Activated naive CD8-positive, alpha-beta T cell (primary cell): ENCODE measurements at regions not wholly inside any gene's neighbourhood (a gene's known extent, or its start where the extent isn't known, plus 50 kb on each side); places are given as distances from the start of the nearest gene placed in this dataset.
"Not testable (repeated sequence)": the region's sequence is repeated elsewhere in the genome, so short reads cannot be mapped to it uniquely, and the experiment has no call there.

Experiments used
- H3K27ac Mint-ChIP-seq: one replicate; pipeline ENCODE4 v1.8.0; 2021; ENCODE audit warnings: mixed read lengths
- H3K27me3 Mint-ChIP-seq: one replicate; pipeline ENCODE4 v1.8.0; 2021; ENCODE audit warnings: mixed read lengths
- H3K36me3 Mint-ChIP-seq: one replicate; pipeline ENCODE4 v1.8.0; 2021; ENCODE audit warnings: mixed read lengths
- H3K4me1 Mint-ChIP-seq: one replicate; pipeline ENCODE4 v1.8.0; 2021; ENCODE audit warnings: low read depth, mixed read lengths
- H3K4me3 Mint-ChIP-seq: one replicate; pipeline ENCODE4 v1.8.0; 2021; ENCODE audit warnings: mild to moderate bottlenecking, mixed read lengths
- H3K9me3 Mint-ChIP-seq: one replicate; pipeline ENCODE4 v1.8.0; 2021; ENCODE audit warnings: low read depth, mixed read lengths

DNA sequence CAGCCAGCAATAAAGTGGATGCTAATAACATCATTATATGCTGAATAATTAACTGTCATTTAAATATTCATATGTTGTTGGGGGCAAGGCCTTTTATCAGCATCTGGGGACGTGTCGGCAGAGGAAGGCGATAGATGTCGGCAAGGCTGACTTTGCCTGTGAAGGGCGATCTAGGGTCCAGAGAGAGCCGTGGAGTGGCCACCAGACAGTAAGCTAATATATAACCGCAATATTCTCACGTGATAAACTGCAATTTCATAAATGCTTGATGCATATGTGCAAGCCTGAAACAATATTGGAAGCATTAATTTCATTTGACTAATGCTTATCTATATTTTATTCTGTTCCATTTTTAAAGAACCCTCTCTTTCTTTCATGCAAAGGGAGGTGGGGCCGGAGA, 141.0 kb upstream of the POU3F1 start:
- no peaks in the 10 kb centered on the region for H3K36me3 Mint-ChIP-seq
- H3K9me3 Mint-ChIP-seq: no peaks in the 10 kb centered on the region
- H3K4me3 Mint-ChIP-seq: no peak overlapping the region
- no peak overlapping the region for H3K27ac Mint-ChIP-seq
- H3K27me3 Mint-ChIP-seq: peaks cover 20% of the 10 kb centered on the region
- H3K4me1 Mint-ChIP-seq: no peaks in the 10 kb centered on the region

- Mint-ChIP-seq H3K36me3 (no peaks in the 10 kb centered on the region), H3K9me3 (no peaks in the 10 kb centered on the region), H3K27me3 (peaks cover 16% of the 10 kb centered on the region), H3K4me1 (no peaks in the 10 kb centered on the region), H3K4me3 (no peak overlapping the region), H3K27ac (no peak overlapping the region)
Observed at GRCh38 chr1:38186566-38186965, 140.0 kb upstream of the POU3F1 start.

DNA sequence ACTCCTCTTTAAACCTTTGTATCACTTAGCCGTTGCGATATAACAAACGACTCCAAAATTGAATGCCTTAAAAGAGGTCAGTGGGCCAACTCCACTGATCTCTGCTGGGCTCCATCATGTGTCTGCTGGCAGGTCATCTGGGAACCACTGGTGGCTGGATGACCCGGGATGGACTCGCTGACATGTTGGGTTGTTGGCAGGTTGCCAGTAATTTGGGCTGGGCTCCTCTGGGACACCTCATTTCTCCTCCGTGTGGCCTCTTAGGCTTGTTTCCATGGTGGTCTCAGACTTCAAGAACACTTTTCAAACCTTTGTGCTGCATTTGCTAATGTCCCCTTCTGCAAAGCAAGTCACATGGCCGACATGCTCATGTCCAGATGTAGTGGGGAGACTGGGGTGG, 139.3 kb upstream of the POU3F1 start:
- Mint-ChIP-seq H3K9me3 (no peaks in the 10 kb centered on the region), H3K27me3 (peaks cover 12% of the 10 kb centered on the region), H3K4me3 (no peak overlapping the region), H3K36me3 (no peaks in the 10 kb centered on the region), H3K4me1 (no peaks in the 10 kb centered on the region), H3K27ac (no peak overlapping the region)

GRCh38 chr1:38183747-38184146, 137.2 kb upstream of the POU3F1 start:
- Mint-ChIP-seq H3K4me1 (no peaks in the 10 kb centered on the region), H3K36me3 (no peaks in the 10 kb centered on the region), H3K27me3 (no peaks in the 10 kb centered on the region), H3K9me3 (no peaks in the 10 kb centered on the region), H3K27ac (no peak overlapping the region), H3K4me3 (no peak overlapping the region)

DNA sequence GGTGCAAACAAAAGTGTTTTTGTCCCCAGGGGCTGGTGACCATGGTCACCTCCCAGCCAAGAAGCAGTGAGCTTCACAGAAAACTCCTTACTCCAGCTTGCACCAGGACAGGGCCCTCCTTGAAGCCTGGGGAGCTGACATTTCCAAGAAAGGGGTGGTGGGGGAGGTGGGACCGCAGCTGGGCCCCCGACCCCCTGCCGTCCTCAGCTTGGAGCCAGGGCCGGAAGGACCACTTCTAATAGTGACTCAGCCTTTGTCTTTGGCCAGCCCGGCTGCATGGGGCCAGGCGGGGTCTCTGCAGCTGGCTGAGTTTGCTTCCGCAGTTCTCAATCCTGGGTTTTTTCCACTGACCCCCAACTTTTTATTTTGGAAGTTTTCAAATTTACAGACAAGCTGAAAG, 136.5 kb upstream of the POU3F1 start:
- Mint-ChIP-seq H3K27me3 (no peaks in the 10 kb centered on the region), H3K9me3 (no peaks in the 10 kb centered on the region), H3K4me1 (no peaks in the 10 kb centered on the region), H3K27ac (no peak overlapping the region), H3K36me3 (no peaks in the 10 kb centered on the region), H3K4me3 (no peak overlapping the region)

GRCh38 chr1:38180388-38180787, 133.8 kb upstream of the POU3F1 start:
- H3K4me3 Mint-ChIP-seq, H3K4me1 Mint-ChIP-seq, H3K27me3 Mint-ChIP-seq, H3K9me3 Mint-ChIP-seq, H3K27ac Mint-ChIP-seq, H3K36me3 Mint-ChIP-seq: not testable (repeated sequence)

DNA sequence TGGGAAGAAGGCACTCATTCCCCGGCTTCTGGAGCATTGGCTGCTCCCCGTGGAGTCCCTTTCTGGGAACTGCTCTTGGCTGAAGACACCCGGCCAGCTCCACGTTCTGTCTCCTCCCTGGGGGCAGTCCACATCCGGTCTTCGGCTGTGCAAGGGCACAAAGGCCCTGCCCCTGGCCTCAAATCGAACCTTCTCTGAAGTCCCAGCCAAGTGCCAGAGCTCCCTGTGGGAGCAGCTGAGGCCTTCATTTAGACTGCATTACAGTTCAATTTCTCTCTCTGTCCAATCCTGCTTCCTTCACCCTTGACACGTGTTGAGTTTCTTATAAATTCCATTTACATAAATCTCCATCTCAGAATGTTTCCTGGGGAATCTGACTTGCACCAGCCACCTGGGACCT, 132.9 kb upstream of the POU3F1 start:
- H3K27me3 Mint-ChIP-seq: no peaks in the 10 kb centered on the region
- no peak overlapping the region for H3K4me3 Mint-ChIP-seq
- no peak overlapping the region for H3K27ac Mint-ChIP-seq
- H3K9me3 Mint-ChIP-seq: no peaks in the 10 kb centered on the region
- H3K36me3 Mint-ChIP-seq: no peaks in the 10 kb centered on the region
- H3K4me1 Mint-ChIP-seq: no peaks in the 10 kb centered on the region

DNA sequence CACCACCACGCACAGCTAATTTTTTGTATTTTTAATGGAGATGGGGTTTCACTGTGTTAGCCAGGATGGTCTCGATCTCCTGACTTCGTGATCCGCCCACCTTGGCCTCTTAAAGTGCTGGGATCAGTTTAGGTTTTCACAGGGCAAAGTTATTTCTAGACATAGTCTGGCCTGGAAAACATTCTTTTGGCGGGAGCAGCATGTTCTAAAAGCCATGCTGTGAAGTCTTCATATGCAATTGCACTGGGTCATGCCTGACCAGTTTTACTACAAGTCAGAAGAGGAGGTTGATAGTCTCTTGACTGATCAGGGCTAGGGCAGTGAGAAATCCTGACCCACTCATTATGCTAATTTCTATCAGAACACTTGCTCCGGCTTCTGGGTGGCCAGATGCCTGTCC, 131.6 kb upstream of the POU3F1 start:
- no peaks in the 10 kb centered on the region for H3K36me3 Mint-ChIP-seq
- no peaks in the 10 kb centered on the region for H3K27me3 Mint-ChIP-seq
- no peaks in the 10 kb centered on the region for H3K4me1 Mint-ChIP-seq
- H3K27ac Mint-ChIP-seq: no peak overlapping the region
- no peaks in the 10 kb centered on the region for H3K9me3 Mint-ChIP-seq
- no peak overlapping the region for H3K4me3 Mint-ChIP-seq

DNA sequence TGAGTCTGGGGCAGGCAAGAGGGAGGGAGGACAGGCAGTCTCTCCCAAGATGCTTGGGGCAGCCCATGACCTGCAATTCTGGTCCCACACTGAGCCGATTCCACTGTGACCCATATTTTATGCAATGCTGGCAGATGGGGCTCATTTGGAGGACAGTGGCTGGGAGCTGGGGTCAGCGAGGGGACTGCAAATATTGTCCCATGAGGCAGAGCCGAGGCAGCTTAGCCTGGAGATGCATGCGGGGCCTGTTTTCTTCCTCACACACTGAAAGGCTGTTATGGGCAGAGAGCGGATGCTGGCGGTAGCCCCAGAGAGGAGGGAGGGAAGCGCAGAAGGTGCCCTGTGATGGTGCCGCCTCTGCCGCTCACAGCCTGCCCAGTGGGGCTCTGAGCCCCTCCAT, 128.5 kb upstream of the POU3F1 start:
- no peaks in the 10 kb centered on the region for H3K4me1 Mint-ChIP-seq
- H3K27ac Mint-ChIP-seq: no peak overlapping the region
- H3K27me3 Mint-ChIP-seq: no peaks in the 10 kb centered on the region
- no peaks in the 10 kb centered on the region for H3K36me3 Mint-ChIP-seq
- no peak overlapping the region for H3K4me3 Mint-ChIP-seq
- no peaks in the 10 kb centered on the region for H3K9me3 Mint-ChIP-seq

DNA sequence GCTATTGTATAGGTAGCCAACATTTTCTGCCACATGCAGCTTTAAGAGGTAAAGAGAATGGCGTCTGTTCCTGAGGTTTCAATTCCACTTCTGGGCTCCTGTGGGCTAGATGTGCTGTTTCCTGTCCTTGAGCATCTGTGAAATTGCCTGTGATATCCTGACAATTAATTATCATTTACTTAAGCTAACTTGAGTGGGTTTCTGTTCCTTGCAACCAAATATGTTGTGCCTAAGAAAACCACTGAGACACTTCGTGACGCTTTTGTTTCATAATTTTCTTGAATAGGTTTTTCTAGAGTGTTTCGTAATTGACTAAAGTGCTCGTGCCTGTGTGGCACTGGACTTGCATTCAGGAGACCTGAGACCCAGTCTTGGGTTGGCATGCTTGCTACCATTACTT, 127.3 kb upstream of the POU3F1 start:
- Mint-ChIP-seq H3K4me1 (no peaks in the 10 kb centered on the region), H3K4me3 (no peak overlapping the region), H3K27ac (no peak overlapping the region), H3K27me3 (no peaks in the 10 kb centered on the region), H3K9me3 (no peaks in the 10 kb centered on the region), H3K36me3 (no peaks in the 10 kb centered on the region)

DNA sequence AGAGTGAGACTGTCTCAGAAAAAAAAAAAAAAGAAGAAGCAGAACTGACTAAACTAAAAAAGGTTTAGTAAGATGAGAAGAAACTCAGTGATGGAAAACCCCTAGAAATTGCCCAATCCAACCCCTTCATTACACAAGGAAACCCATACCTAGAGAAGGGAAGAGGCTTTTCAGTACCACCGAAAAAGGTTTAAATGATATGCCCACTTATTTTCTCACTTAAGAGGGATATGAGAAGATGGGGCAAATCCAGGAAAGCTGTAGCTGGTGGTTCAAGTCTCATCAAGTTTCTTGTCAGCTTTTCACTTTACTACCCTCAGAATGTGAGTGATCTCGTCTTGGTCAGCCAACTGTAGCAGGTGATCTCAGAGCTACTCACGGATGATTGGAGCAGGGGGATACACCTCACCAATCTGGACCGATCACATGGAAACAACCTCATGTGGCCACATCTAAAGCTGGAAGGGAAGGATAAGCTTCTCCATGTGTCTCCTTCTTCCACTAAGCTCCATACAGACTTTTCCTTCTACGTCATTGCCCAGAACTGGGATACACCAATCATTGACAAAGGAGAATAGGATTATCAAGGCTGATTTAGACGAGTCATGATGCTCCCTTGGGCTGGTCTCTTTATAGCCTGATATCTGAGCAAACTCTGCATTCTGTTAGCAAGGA, 126.7 kb upstream of the POU3F1 start:
- no peak overlapping the region for H3K4me3 Mint-ChIP-seq
- no peaks in the 10 kb centered on the region for H3K4me1 Mint-ChIP-seq
- H3K9me3 Mint-ChIP-seq: no peaks in the 10 kb centered on the region
- H3K27me3 Mint-ChIP-seq: peaks cover under 1% of the 10 kb centered on the region
- no peak overlapping the region for H3K27ac Mint-ChIP-seq
- no peaks in the 10 kb centered on the region for H3K36me3 Mint-ChIP-seq

DNA sequence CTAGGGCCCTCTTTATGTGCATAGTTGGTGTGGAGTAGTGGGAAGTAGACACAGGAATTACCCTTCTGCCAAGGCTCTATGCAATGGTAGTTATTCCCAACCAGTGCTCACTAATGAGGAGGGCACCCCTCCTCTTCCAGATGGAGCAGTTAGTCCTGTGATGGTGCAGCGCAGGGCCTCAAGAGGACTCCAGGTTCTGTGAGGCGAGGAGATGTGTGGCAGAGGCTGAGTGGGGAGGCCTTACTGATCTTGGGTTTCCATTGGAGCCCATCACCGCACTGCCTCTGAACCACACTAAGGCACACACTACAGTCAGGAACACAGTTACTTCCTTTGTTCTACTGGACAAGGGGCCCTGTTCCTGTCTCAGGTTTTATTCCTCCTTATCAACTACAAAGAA, 122.5 kb upstream of the POU3F1 start:
- Mint-ChIP-seq H3K9me3 (no peaks in the 10 kb centered on the region), H3K36me3 (no peaks in the 10 kb centered on the region), H3K27me3 (peaks cover 14% of the 10 kb centered on the region), H3K4me3 (no peak overlapping the region), H3K27ac (no peak overlapping the region), H3K4me1 (no peaks in the 10 kb centered on the region)

- no peaks in the 10 kb centered on the region for H3K9me3 Mint-ChIP-seq
- no peak overlapping the region for H3K27ac Mint-ChIP-seq
- no peaks in the 10 kb centered on the region for H3K4me1 Mint-ChIP-seq
- H3K27me3 Mint-ChIP-seq: peaks cover 17% of the 10 kb centered on the region
- H3K4me3 Mint-ChIP-seq: no peak overlapping the region
- no peaks in the 10 kb centered on the region for H3K36me3 Mint-ChIP-seq
Observed at GRCh38 chr1:38168365-38168764, 121.8 kb upstream of the POU3F1 start.

DNA sequence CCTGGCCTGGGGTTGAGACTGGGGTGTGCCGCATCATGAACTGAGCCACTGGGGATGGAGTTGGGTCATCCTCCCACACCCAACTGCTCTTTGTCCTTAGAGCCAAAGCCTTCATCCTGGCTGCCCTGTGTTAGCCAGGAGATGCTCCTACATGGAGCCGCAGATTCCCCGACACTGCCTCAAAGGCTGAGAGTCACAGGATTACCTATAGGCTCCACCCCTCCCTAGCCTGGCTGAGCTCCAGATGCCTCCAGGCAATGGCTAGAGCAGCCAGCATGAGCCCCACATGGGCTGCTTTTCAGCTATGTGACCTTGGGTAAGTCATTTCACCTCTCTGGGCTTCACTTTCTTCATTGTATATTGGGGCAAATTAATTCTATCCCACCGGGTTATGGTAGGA, 119.9 kb upstream of the POU3F1 start:
- H3K4me1 Mint-ChIP-seq: no peaks in the 10 kb centered on the region
- no peak overlapping the region for H3K27ac Mint-ChIP-seq
- no peak overlapping the region for H3K4me3 Mint-ChIP-seq
- peaks cover 17% of the 10 kb centered on the region for H3K27me3 Mint-ChIP-seq
- no peaks in the 10 kb centered on the region for H3K9me3 Mint-ChIP-seq
- no peaks in the 10 kb centered on the region for H3K36me3 Mint-ChIP-seq

GRCh38 chr1:38153778-38154470, 107.3 kb upstream of the POU3F1 start:
- Mint-ChIP-seq H3K4me3 (no peak overlapping the region), H3K36me3 (no peaks in the 10 kb centered on the region), H3K27ac (no peak overlapping the region), H3K9me3 (no peaks in the 10 kb centered on the region), H3K4me1 (no peaks in the 10 kb centered on the region), H3K27me3 (peaks cover 19% of the 10 kb centered on the region)
